NCI-H524 (cell line): ENCODE measurements at regions not wholly inside any gene's neighbourhood (a gene's known extent, or its start where the extent isn't known, plus 50 kb on each side); places are given as distances from the start of the nearest gene placed in this dataset.

Experiments used
- DNase-seq, 2 experiments: peaks; one replicate each; lab custom pipeline; 2025; lab: John Stamatoyannopoulos, UW

GRCh38 chr3:28646435-28646834, 297.8 kb upstream of the AZI2 start:
- DNase-seq = no peak

- DNase-seq = no peak
Measured at GRCh38 chr3:28649266-28649665, 300.6 kb upstream of the AZI2 start.

- DNase-seq = peak in 1 of 2 experiments; percentile 37
Measured at GRCh38 chr3:28651159-28651558, 302.5 kb upstream of the AZI2 start.

GRCh38 chr3:28664123-28664522, 315.5 kb upstream of the AZI2 start:
- no peak for DNase-seq

GRCh38 chr3:28667646-28668621, 319.3 kb upstream of the AZI2 start:
- DNase-seq = peak; percentile 52 to 74

GRCh38 chr3:28669870-28670269, 321.2 kb upstream of the AZI2 start:
- DNase-seq = no peak

GRCh38 chr3:28672406-28672805, 323.8 kb upstream of the AZI2 start:
- no peak for DNase-seq

- no peak for DNase-seq
Measured at GRCh38 chr3:28673446-28673845, 324.8 kb upstream of the AZI2 start.

- DNase-seq = no peak
Measured at GRCh38 chr3:28674212-28674611, 325.6 kb upstream of the AZI2 start.

GRCh38 chr3:28677581-28677980, 329.0 kb upstream of the AZI2 start:
- no peak for DNase-seq

- no peak for DNase-seq
Measured at GRCh38 chr3:28678086-28678485, 329.5 kb upstream of the AZI2 start.

- DNase-seq = no peak
Measured at GRCh38 chr3:28680050-28680449, 331.4 kb upstream of the AZI2 start.

- no peak for DNase-seq
Measured at GRCh38 chr3:28682121-28682520, 333.5 kb upstream of the AZI2 start.

GRCh38 chr3:28690176-28690575, 341.6 kb upstream of the AZI2 start:
- no peak for DNase-seq

- DNase-seq = no peak
Measured at GRCh38 chr3:28698706-28699105, 350.1 kb upstream of the AZI2 start.

GRCh38 chr3:28699283-28699682, 350.7 kb upstream of the AZI2 start:
- DNase-seq = no peak

- no peak for DNase-seq
Measured at GRCh38 chr3:28700728-28701127, 352.1 kb upstream of the AZI2 start.

- no peak for DNase-seq
Measured at GRCh38 chr3:28703843-28704242, 355.2 kb upstream of the AZI2 start.

GRCh38 chr3:28711293-28711692, 362.7 kb upstream of the AZI2 start:
- DNase-seq = no peak

- no peak for DNase-seq
Measured at GRCh38 chr3:28716939-28717338, 368.3 kb upstream of the AZI2 start.

- no peak for DNase-seq
Measured at GRCh38 chr3:28718074-28718849, 369.6 kb upstream of the AZI2 start.

GRCh38 chr3:28726840-28727239, 378.2 kb upstream of the AZI2 start:
- peak; percentile 3 to 66 for DNase-seq

- no peak for DNase-seq
Measured at GRCh38 chr3:28727307-28727706, 378.7 kb upstream of the AZI2 start.
